ENCODE measurements at regions not wholly inside any gene's neighbourhood (a gene's known extent, or its start where the extent isn't known, plus 50 kb on each side); places are given as distances from the start of the nearest gene placed in this dataset.

DNA sequence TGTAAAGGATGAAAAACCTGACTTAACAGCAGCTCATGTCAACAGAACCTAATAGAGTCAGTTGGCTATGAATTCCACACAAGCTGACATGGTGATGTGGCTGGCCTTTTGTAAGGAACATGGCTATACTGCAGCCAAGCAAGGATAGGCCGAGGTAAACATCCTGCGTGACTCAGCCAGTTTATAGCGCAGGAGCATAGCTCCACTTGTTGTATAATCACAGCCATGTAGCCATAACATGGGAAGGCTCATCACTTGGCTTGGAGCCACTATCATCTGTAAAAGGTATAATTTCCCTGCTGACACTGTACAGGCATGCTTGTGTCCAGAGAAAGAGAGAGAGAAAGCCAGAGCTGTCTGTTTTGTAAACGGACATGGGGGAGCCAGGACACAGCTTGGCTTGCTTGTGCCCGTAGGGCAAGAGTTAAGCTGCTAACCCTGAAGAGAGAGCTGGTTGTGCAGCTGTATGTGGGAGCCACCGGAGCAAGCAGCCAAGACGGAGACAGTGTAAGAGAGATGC lies 104.4 kb upstream of the PLET1 start:
- TF ChIP-seq POLR2AphosphoS5 (IDR thresholded peaks at IDR 0.05; ENCODE audit: low read depth, low read length), result no peak
- TF ChIP-seq, protein P1, sequence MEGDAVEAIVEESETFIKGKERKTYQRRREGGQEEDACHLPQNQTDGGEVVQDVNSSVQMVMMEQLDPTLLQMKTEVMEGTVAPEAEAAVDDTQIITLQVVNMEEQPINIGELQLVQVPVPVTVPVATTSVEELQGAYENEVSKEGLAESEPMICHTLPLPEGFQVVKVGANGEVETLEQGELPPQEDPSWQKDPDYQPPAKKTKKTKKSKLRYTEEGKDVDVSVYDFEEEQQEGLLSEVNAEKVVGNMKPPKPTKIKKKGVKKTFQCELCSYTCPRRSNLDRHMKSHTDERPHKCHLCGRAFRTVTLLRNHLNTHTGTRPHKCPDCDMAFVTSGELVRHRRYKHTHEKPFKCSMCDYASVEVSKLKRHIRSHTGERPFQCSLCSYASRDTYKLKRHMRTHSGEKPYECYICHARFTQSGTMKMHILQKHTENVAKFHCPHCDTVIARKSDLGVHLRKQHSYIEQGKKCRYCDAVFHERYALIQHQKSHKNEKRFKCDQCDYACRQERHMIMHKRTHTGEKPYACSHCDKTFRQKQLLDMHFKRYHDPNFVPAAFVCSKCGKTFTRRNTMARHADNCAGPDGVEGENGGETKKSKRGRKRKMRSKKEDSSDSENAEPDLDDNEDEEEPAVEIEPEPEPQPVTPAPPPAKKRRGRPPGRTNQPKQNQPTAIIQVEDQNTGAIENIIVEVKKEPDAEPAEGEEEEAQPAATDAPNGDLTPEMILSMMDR (IDR thresholded peaks at IDR 0.05), result no peak
- no peak for TF ChIP-seq SIN3A (IDR thresholded peaks at IDR 0.05; ENCODE audit: borderline replicate concordance, insufficient read depth, low read depth, low read length)
